ENCODE measurements at regions not wholly inside any gene's neighbourhood (a gene's known extent, or its start where the extent isn't known, plus 50 kb on each side); places are given as distances from the start of the nearest gene placed in this dataset.

DNA sequence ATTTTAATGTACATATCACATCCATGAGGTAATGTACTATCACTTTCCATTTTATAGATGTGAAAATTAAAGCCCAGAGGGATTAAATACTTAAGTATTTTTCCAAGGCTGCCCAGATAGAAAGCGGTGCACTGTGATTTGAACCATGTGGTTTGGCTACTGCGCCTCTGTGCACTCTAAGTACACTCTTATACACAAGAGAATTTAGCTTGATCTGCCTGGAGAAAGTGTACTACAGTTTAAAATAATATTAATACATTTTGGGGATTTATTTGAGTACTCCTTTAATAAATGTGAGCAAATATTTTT lies 360.4 kb upstream of the ACTBL2 start:
- H3K18ac ChIP-seq (ENCODE audit: extremely low read depth, low read length): no peak overlapping the region
- H4K5ac ChIP-seq (ENCODE audit: insufficient read length, low read depth, low read length): no peak overlapping the region
- no peak for TF ChIP-seq CEBPB (IDR thresholded peaks at IDR 0.05; ENCODE audit: low read depth, low read length)
- no peak overlapping the region for H2BK120ac ChIP-seq (replicated peaks; ENCODE audit: low read depth, low read length)
- 88% methylated on average over 2 of the region's 2 CpGs; no CpG with 5 or more reads in 1 of the 2 experiments for WGBS, 2 experiments (ENCODE audit: extremely low coverage in 1 of 2, insufficient coverage in 1 of 2, insufficient read length in 1 of 2, insufficient replicate concordance in 2 of 2, low coverage in 1 of 2, low lambda C conversion rate in 2 of 2, missing lambda C conversion rate in 1 of 2)
- H2BK15ac ChIP-seq (ENCODE audit: low read length): no peak overlapping the region
- no peak overlapping the region for H3K27ac ChIP-seq (ENCODE audit: low read depth, low read length)
- DNase-seq (ENCODE audit: low read depth in 1 of 2, low spot score in 2 of 2): no peak
- H3K36me3 ChIP-seq (ENCODE audit: control insufficient read depth in 2 of 4, insufficient read depth in 4 of 4, low read length in 3 of 4): no peaks in the 10 kb centered on the region
- H3K23me2 ChIP-seq (ENCODE audit: low read depth, low read length): no peaks in the 10 kb centered on the region
- H4K91ac ChIP-seq (replicated peaks; ENCODE audit: insufficient read length, low read length): no peak overlapping the region
- H2BK20ac ChIP-seq (ENCODE audit: low read length): no peak overlapping the region
- no peak overlapping the region for H3K4ac ChIP-seq (replicated peaks; ENCODE audit: insufficient read length, low read depth, low read length)
- no peak overlapping the region for H3K4me3 ChIP-seq (ENCODE audit: extremely low read depth in 1 of 4, insufficient read depth in 2 of 4, low read depth in 3 of 4, low read length in 4 of 4)
- no peak for FAIRE-seq
- no peak overlapping the region for H2AK5ac ChIP-seq (ENCODE audit: low read depth, low read length)
- no peak overlapping the region for H4K8ac ChIP-seq (ENCODE audit: extremely low read depth, insufficient read depth, low read length)
- H3K23ac ChIP-seq (ENCODE audit: insufficient read length): no peak overlapping the region
- no peaks in the 10 kb centered on the region for H3K9me3 ChIP-seq (ENCODE audit: insufficient read depth in 2 of 2, low read depth in 1 of 2, low read length in 1 of 2)
- no peak overlapping the region for H3K9ac ChIP-seq (replicated peaks in 1 of 4; ENCODE audit: extremely low read depth in 1 of 4, low read depth in 3 of 4, low read length in 3 of 4)
- no peaks in the 10 kb centered on the region for H3K79me1 ChIP-seq (ENCODE audit: low read depth, low read length)
- no peak overlapping the region for H2BK5ac ChIP-seq (ENCODE audit: low read depth, low read length)
- H2AFZ ChIP-seq (ENCODE audit: low read length): no peak overlapping the region
- H3K4me2 ChIP-seq (ENCODE audit: insufficient read depth in 1 of 2, low read depth in 2 of 2, low read length in 2 of 2): no peak overlapping the region
- H3K56ac ChIP-seq (replicated peaks; ENCODE audit: insufficient read length, low read depth, low read length): no peak overlapping the region
- ChIA-PET CTCF (ENCODE audit: partially characterized antibody) (no interaction called here), POLR2A (ENCODE audit: partially characterized antibody) (no interaction called here)
- H4K20me1 ChIP-seq (replicated peaks in 1 of 2; ENCODE audit: control insufficient read depth in 1 of 2, insufficient read depth in 2 of 2, low read length in 2 of 2): no peaks in the 10 kb centered on the region
- no peak overlapping the region for H2BK12ac ChIP-seq (ENCODE audit: low read depth, low read length)
- peaks cover 0 to 11% (median 4%) of the 10 kb centered on the region in 4 experiments; a peak in 3 of 7 replicates for H3K4me1 ChIP-seq (replicated peaks in 1 of 4; ENCODE audit: control insufficient read depth in 3 of 4, insufficient read depth in 4 of 4, low read length in 3 of 4)
- H3K14ac ChIP-seq (ENCODE audit: insufficient read length): no peak overlapping the region
- no peaks in the 10 kb centered on the region for H3K27me3 ChIP-seq (replicated peaks in 1 of 4; ENCODE audit: control insufficient read depth in 3 of 4, extremely low read depth in 1 of 4, insufficient read depth in 3 of 4, low read length in 3 of 4)
- H3K79me2 ChIP-seq (ENCODE audit: control insufficient read depth in 1 of 2, insufficient read depth in 2 of 2, low read length in 2 of 2): no peaks in the 10 kb centered on the region

Measured in H1 (cell line).